H9 (cell line): ENCODE measurements at regions not wholly inside any gene's neighbourhood (a gene's known extent, or its start where the extent isn't known, plus 50 kb on each side); places are given as distances from the start of the nearest gene placed in this dataset.

Experiments
- DNase-seq: peaks from one replicate; pipeline ENCODE4 v3.0.0-alpha.2; 2017
- H2AFZ ChIP-seq: one replicate; pipeline ENCODE4 v1.6.1; 2013; ENCODE audit warnings: mild to moderate bottlenecking, low read length, control low read depth, moderate library complexity
- H2AK5ac ChIP-seq: 2 replicates; pipeline ENCODE4 v1.6.1; 2013; ENCODE audit warnings: low read length, control low read depth, mixed read lengths; ENCODE audit not compliant: insufficient read length
- H2BK120ac ChIP-seq: one replicate; pipeline ENCODE4 v1.6.1; 2013; ENCODE audit warnings: low read depth, mild to moderate bottlenecking, low read length, control low read depth, inconsistent platforms; ENCODE audit not compliant: poor library complexity, severe bottlenecking
- H2BK12ac ChIP-seq: 2 replicates; pipeline ENCODE4 v1.6.1; 2013; ENCODE audit warnings: low read length, control low read depth, mixed read lengths, low read depth; ENCODE audit not compliant: insufficient read length
- H2BK15ac ChIP-seq: 2 replicates; pipeline ENCODE4 v1.6.1; 2013; ENCODE audit warnings: low read depth, low read length, control low read depth
- H2BK20ac ChIP-seq: one replicate; pipeline ENCODE4 v1.6.1; 2013; ENCODE audit warnings: low read depth, mild to moderate bottlenecking, low read length, control low read depth, inconsistent platforms; ENCODE audit not compliant: poor library complexity, severe bottlenecking
- H2BK5ac ChIP-seq: 2 replicates; pipeline ENCODE4 v1.6.1; 2013; ENCODE audit warnings: low read length, control low read depth, mixed read lengths; ENCODE audit not compliant: insufficient read length
- H3K14ac ChIP-seq: 2 replicates; pipeline ENCODE4 v1.6.1; 2013; ENCODE audit warnings: low read length, control low read depth; ENCODE audit not compliant: insufficient read depth
- H3K18ac ChIP-seq: 2 replicates; pipeline ENCODE4 v1.6.1; 2013; ENCODE audit warnings: low read depth, mild to moderate bottlenecking, mixed read lengths, low read length, control low read depth; ENCODE audit not compliant: insufficient read length
- H3K23ac ChIP-seq: 2 replicates; pipeline ENCODE4 v1.6.1; 2013; ENCODE audit warnings: low read length, control low read depth, mixed read lengths, low read depth; ENCODE audit not compliant: insufficient read length
- H3K23me2 ChIP-seq: 2 replicates; pipeline ENCODE4 v1.6.1; 2013; ENCODE audit warnings: low read depth, mild to moderate bottlenecking, mixed read lengths, low read length, control low read depth; ENCODE audit not compliant: insufficient read length, poor library complexity, severe bottlenecking
- H3K27ac ChIP-seq: 2 replicates; pipeline ENCODE4 v1.5.1; 2013; ENCODE audit warnings: low read length, control low read depth, mixed read lengths, low read depth; ENCODE audit not compliant: insufficient read length
- H3K27me3 ChIP-seq: 2 replicates; pipeline ENCODE4 v1.6.1; 2013; ENCODE audit warnings: low read length, control low read depth, inconsistent platforms; ENCODE audit not compliant: insufficient read depth
- H3K4ac ChIP-seq: 2 replicates; pipeline ENCODE4 v1.6.1; 2013; ENCODE audit warnings: low read depth, mild to moderate bottlenecking, control low read depth, inconsistent platforms, low read length, moderate library complexity
- H3K4me1 ChIP-seq: 2 replicates; pipeline ENCODE4 v1.6.1; 2013; ENCODE audit warnings: low read length, control low read depth, inconsistent platforms; ENCODE audit not compliant: insufficient read depth
- H3K4me2 ChIP-seq: 2 replicates; pipeline ENCODE4 v1.6.1; 2013; ENCODE audit warnings: low read length, control low read depth, mixed read lengths; ENCODE audit not compliant: insufficient read length, insufficient read depth
- H3K56ac ChIP-seq: 2 replicates; pipeline ENCODE4 v1.6.1; 2013; ENCODE audit warnings: low read depth, mild to moderate bottlenecking, mixed read lengths, low read length, control low read depth; ENCODE audit not compliant: insufficient read length
- H3K79me1 ChIP-seq: 2 replicates; pipeline ENCODE4 v1.6.1; 2013; ENCODE audit warnings: low read depth, mild to moderate bottlenecking, moderate library complexity, low read length, control low read depth, inconsistent platforms; ENCODE audit not compliant: insufficient read depth, poor library complexity, severe bottlenecking
- H3K79me2 ChIP-seq: 2 replicates; pipeline ENCODE4 v1.6.1; 2013; ENCODE audit warnings: low read length, control low read depth, inconsistent platforms; ENCODE audit not compliant: insufficient read depth
- H3K9ac ChIP-seq: 2 replicates; pipeline ENCODE4 v1.6.1; 2013; ENCODE audit warnings: low read length, control low read depth, mixed read lengths; ENCODE audit not compliant: insufficient read length; ENCODE audit errors: extremely low read depth
- H3K9me3 ChIP-seq: one replicate; pipeline ENCODE4 v1.6.1; 2013; ENCODE audit warnings: low read depth, low read length, inconsistent platforms; ENCODE audit not compliant: control insufficient read depth
- H3T11ph ChIP-seq: one replicate; pipeline ENCODE4 v1.6.1; 2013; ENCODE audit warnings: mild to moderate bottlenecking, low read length, control low read depth, inconsistent platforms
- H4K20me1 ChIP-seq: one replicate; pipeline ENCODE4 v1.6.1; 2013; ENCODE audit not compliant: control insufficient read depth, insufficient read length, insufficient read depth
- H4K5ac ChIP-seq: 2 replicates; pipeline ENCODE4 v1.6.1; 2013; ENCODE audit warnings: low read depth, mild to moderate bottlenecking, mixed read lengths, low read length, control low read depth; ENCODE audit not compliant: insufficient read length
- H4K8ac ChIP-seq: replicated peaks from 2 replicates; pipeline ENCODE4 v1.6.1; 2013; ENCODE audit warnings: low read length, control low read depth, mixed read lengths, low read depth; ENCODE audit not compliant: insufficient read length
- H4K91ac ChIP-seq: 2 replicates; pipeline ENCODE4 v1.6.1; 2013; ENCODE audit warnings: low read depth, mild to moderate bottlenecking, moderate library complexity, mixed read lengths, low read length, control low read depth; ENCODE audit not compliant: insufficient read length
- H3K27ac Mint-ChIP-seq, 3 experiments: 2 replicates in 2 of 3; 3 replicates in 1 of 3; pipeline ENCODE4 v1.8.0; 2020 to 2021; ENCODE audit warnings: mixed read lengths in 3 of 3, mild to moderate bottlenecking in 1 of 3, moderate library complexity in 1 of 3
- H3K27me3 Mint-ChIP-seq: 2 replicates; pipeline ENCODE4 v1.8.0; 2021; ENCODE audit warnings: low read depth, mild to moderate bottlenecking, moderate library complexity, mixed read lengths
- H3K36me3 Mint-ChIP-seq, 3 experiments: 2 replicates in 2 of 3; 3 replicates in 1 of 3; pipeline ENCODE4 v1.8.0; 2020 to 2021; ENCODE audit warnings: low read depth in 3 of 3, mixed read lengths in 3 of 3; ENCODE audit not compliant: insufficient read depth in 1 of 3
- H3K4me1 Mint-ChIP-seq, 2 experiments: 2 replicates each; pipeline ENCODE4 v1.8.0; 2020; ENCODE audit warnings: mixed read lengths in 2 of 2
- H3K4me3 Mint-ChIP-seq, 2 experiments: 2 replicates in 1 of 2; 3 replicates in 1 of 2; pipeline ENCODE4 v1.8.0; 2020 to 2021; ENCODE audit warnings: mild to moderate bottlenecking in 2 of 2, mixed read lengths in 2 of 2, moderate library complexity in 1 of 2
- H3K9me3 Mint-ChIP-seq, 2 experiments: 2 replicates in 1 of 2; 3 replicates in 1 of 2; pipeline ENCODE4 v1.8.0; 2020; ENCODE audit warnings: mild to moderate bottlenecking in 2 of 2, mixed read lengths in 2 of 2, moderate library complexity in 1 of 2
- whole genome bisulfite sequencing: extraction: QIAGEN DNeasy Blood & Tissue Kit; methylation state at CpG from one replicate; pipeline ENCODE4 v1.1.7; 2013; ENCODE audit warnings: missing lambda C conversion rate, low lambda C conversion rate, mixed read lengths; ENCODE audit not compliant: insufficient read length; ENCODE audit errors: extremely low coverage; 5-methylcytosine and 5-hydroxymethylcytosine counted together
- TF ChIP-seq, protein P1 (sequence below): fragments of 200-600 bp; sonication (generic); conservative IDR thresholded peaks from 3 replicates; pipeline ENCODE4 v1.8.0; 2021; ENCODE audit warnings: antibody characterized with exemption, mild to moderate bottlenecking

- Histone ChIP-seq H3K4ac (no peak overlapping the region), H3K14ac (no peak overlapping the region), H3K9me3 (no peaks in the 10 kb centered on the region), H2BK12ac (no peak overlapping the region), H3K23ac (no peak overlapping the region), H3K27ac (no peak overlapping the region), H3K23me2 (no peaks in the 10 kb centered on the region), H4K8ac (no peak overlapping the region), H3K79me1 (no peaks in the 10 kb centered on the region), H3K27me3 (no peaks in the 10 kb centered on the region), H2BK120ac (no peak overlapping the region), H4K91ac (no peak overlapping the region), H3K18ac (no peak overlapping the region), H3K9ac (no peak overlapping the region), H4K20me1 (no peaks in the 10 kb centered on the region), H3K4me2 (no peak overlapping the region), H3K56ac (no peak overlapping the region), H2BK5ac (no peak overlapping the region), H4K5ac (no peak overlapping the region), H3K79me2 (no peaks in the 10 kb centered on the region), H2BK20ac (no peak overlapping the region), H3T11ph (no peak overlapping the region), H2AFZ (no peak overlapping the region), H3K4me1 (no peaks in the 10 kb centered on the region), H2AK5ac (no peak overlapping the region), H2BK15ac (no peak overlapping the region)
- Mint-ChIP-seq H3K4me3 (no peak overlapping the region), H3K27me3 (no peaks in the 10 kb centered on the region; the same call in 1 of the 2 replicates), H3K27ac (no peak overlapping the region), H3K9me3 (no peaks in the 10 kb centered on the region; a peak in 1 of 5 replicates), H3K4me1 (no peaks in the 10 kb centered on the region), H3K36me3 (no peaks in the 10 kb centered on the region)
- WGBS: no CpG with 5 or more reads among the region's 4 CpGs
- TF ChIP-seq, protein P1, sequence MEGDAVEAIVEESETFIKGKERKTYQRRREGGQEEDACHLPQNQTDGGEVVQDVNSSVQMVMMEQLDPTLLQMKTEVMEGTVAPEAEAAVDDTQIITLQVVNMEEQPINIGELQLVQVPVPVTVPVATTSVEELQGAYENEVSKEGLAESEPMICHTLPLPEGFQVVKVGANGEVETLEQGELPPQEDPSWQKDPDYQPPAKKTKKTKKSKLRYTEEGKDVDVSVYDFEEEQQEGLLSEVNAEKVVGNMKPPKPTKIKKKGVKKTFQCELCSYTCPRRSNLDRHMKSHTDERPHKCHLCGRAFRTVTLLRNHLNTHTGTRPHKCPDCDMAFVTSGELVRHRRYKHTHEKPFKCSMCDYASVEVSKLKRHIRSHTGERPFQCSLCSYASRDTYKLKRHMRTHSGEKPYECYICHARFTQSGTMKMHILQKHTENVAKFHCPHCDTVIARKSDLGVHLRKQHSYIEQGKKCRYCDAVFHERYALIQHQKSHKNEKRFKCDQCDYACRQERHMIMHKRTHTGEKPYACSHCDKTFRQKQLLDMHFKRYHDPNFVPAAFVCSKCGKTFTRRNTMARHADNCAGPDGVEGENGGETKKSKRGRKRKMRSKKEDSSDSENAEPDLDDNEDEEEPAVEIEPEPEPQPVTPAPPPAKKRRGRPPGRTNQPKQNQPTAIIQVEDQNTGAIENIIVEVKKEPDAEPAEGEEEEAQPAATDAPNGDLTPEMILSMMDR: no peak
- no peak for DNase-seq
These were observed 97.4 kb downstream of the OSR1 start for GRCh38 chr2:19261061-19261460.
